Peyer's patch (tissue), 4 donors: ENCODE measurements at regions not wholly inside any gene's neighbourhood (a gene's known extent, or its start where the extent isn't known, plus 50 kb on each side); places are given as distances from the start of the nearest gene placed in this dataset.

Experiments used
- POLR2A ChIP-seq, 2 donors: fragments of 450-650 bp; IDR thresholded peaks; one replicate each; pipeline ENCODE4 v1.5.1; 2017; ENCODE audit warnings: antibody characterized with exemption in 2 of 2, mild to moderate bottlenecking in 2 of 2, moderate library complexity in 2 of 2
- TF ChIP-seq, protein P1 (sequence below), 6 experiments: fragments of 450-650 bp in 4 of 6; fragments of 200-600 bp in 2 of 6; sonication (generic) in 1 of 6; IDR thresholded peaks; one replicate each; pipeline ENCODE4 v1.5.1; 2017 to 2019; ENCODE audit warnings: antibody characterized with exemption in 6 of 6, mild to moderate bottlenecking in 3 of 6, moderate library complexity in 1 of 6

DNA sequence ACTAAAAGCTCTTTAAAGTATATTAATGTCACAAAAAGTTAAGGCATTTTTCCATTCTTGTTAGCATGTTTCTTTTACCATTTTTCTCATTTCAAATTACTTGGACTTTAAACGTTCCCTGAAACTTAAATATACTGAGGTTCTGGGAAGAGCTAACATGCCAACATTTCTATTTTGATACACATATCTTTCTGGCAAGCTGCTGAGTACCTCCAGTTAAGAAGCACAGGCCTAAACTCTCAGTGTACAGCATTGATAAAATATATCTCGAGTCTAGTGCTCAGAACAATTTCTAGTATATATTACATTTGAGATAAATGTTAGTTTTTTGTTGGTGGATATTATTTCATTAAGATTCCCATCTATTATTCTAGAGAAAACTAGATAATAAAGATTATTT is 612.9 kb upstream of the KCND2 start:
- TF ChIP-seq, protein P1, sequence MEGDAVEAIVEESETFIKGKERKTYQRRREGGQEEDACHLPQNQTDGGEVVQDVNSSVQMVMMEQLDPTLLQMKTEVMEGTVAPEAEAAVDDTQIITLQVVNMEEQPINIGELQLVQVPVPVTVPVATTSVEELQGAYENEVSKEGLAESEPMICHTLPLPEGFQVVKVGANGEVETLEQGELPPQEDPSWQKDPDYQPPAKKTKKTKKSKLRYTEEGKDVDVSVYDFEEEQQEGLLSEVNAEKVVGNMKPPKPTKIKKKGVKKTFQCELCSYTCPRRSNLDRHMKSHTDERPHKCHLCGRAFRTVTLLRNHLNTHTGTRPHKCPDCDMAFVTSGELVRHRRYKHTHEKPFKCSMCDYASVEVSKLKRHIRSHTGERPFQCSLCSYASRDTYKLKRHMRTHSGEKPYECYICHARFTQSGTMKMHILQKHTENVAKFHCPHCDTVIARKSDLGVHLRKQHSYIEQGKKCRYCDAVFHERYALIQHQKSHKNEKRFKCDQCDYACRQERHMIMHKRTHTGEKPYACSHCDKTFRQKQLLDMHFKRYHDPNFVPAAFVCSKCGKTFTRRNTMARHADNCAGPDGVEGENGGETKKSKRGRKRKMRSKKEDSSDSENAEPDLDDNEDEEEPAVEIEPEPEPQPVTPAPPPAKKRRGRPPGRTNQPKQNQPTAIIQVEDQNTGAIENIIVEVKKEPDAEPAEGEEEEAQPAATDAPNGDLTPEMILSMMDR (IDR thresholded peaks at IDR 0.05): no peak
- TF ChIP-seq POLR2A (IDR thresholded peaks at IDR 0.05): no peak
